ENCODE measurements at regions not wholly inside any gene's neighbourhood (a gene's known extent, or its start where the extent isn't known, plus 50 kb on each side); places are given as distances from the start of the nearest gene placed in this dataset.
"Not testable (repeated sequence)": the region's sequence is repeated elsewhere in the genome, so short reads cannot be mapped to it uniquely, and the experiment has no call there.

DNA sequence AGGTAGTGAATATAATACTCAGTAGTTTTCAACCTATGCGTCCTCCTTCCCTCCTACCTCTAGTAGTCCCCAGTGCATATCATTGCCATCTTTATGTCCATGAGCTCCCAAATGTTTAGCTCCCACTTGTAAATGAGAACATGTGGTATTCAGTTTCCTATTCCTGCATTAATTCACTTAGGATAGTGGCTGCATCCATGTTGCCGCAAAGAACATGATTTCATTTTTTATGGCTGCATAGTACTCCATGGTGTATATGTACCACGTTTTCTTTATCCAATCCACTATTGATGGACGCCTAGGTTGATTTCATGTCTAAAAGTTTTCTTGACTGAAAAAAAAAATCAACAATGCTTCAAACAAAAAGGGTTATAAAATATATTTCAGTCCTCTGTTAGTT lies 303.4 kb upstream of the SGCG start:
- Mint-ChIP-seq H3K27me3 (no peaks in the 10 kb centered on the region), H3K9me3 (peaks cover 10% of the 10 kb centered on the region), H3K27ac (no peak overlapping the region), H3K36me3 (ENCODE audit: low read depth) (no peaks in the 10 kb centered on the region), H3K4me1 (no peaks in the 10 kb centered on the region), H3K4me3 (no peak overlapping the region)
- intact Hi-C loops (cut with micrococcal nuclease) = no loop called here
- DNase-seq (no peak), ATAC-seq (ENCODE audit: low read depth) (no peak)
- POLR2A ChIA-PET = no interaction called here
- CTCF ChIA-PET = no interaction called here
- TF ChIP-seq, protein P1, sequence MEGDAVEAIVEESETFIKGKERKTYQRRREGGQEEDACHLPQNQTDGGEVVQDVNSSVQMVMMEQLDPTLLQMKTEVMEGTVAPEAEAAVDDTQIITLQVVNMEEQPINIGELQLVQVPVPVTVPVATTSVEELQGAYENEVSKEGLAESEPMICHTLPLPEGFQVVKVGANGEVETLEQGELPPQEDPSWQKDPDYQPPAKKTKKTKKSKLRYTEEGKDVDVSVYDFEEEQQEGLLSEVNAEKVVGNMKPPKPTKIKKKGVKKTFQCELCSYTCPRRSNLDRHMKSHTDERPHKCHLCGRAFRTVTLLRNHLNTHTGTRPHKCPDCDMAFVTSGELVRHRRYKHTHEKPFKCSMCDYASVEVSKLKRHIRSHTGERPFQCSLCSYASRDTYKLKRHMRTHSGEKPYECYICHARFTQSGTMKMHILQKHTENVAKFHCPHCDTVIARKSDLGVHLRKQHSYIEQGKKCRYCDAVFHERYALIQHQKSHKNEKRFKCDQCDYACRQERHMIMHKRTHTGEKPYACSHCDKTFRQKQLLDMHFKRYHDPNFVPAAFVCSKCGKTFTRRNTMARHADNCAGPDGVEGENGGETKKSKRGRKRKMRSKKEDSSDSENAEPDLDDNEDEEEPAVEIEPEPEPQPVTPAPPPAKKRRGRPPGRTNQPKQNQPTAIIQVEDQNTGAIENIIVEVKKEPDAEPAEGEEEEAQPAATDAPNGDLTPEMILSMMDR (IDR thresholded peaks at IDR 0.05) = no peak

DNA sequence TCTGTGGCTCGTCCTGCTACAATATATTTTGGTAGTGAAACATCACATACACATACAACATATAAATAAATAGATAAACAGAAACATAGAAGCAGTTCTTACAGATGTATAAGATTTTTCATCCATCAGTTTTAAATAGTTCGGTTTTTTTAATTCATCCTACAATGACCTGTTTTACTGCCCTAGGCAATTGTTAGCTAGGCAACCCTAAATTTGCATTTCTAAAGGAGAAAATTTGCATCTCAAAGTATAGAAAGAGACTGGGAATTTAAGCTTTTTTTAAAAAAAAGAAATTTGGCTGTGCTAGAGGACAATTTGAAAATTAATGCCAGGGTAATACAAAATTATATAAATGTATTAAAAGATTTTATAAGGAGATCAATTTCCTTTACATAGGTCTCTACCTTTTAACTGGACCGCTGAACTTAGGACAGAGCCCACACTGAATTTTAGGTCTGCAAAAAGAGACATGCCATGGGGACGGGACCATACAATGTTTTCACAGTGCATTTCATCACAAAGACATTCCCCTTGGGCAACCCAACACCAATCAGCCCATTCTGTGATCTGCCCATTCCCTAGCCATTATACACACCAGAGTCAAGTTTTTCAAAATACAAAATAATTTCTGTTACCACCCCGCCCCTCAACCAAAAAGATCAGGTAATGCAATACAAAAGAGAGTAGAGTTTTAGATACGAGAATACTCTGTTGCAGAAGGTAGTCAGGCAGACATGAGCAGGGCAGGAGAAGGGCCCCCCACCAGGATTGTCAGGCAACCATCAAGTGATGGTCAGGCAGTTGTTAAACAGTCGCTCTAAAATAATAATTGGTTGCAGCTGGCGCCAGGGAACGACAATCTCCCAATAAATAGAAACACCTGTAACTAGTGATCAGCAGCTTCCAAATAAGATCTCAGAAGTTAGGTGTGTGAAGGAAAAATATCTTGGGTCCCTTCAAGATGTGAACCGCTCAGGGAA lies 299.7 kb upstream of the SGCG start:
- CTCF ChIA-PET = no interaction called here
- Mint-ChIP-seq H3K27me3 (no peaks in the 10 kb centered on the region), H3K27ac (no peak overlapping the region), H3K36me3 (ENCODE audit: low read depth) (no peaks in the 10 kb centered on the region), H3K4me1 (peaks cover 3% of the 10 kb centered on the region), H3K4me3 (no peak overlapping the region), H3K9me3 (peaks cover 2% of the 10 kb centered on the region)
- DNase-seq (no peak), ATAC-seq (ENCODE audit: low read depth) (no peak)
- POLR2A ChIA-PET = no interaction called here
- intact Hi-C loops (cut with micrococcal nuclease) = no loop called here
- TF ChIP-seq, protein P1 (IDR thresholded peaks at IDR 0.05) = no peak

DNA sequence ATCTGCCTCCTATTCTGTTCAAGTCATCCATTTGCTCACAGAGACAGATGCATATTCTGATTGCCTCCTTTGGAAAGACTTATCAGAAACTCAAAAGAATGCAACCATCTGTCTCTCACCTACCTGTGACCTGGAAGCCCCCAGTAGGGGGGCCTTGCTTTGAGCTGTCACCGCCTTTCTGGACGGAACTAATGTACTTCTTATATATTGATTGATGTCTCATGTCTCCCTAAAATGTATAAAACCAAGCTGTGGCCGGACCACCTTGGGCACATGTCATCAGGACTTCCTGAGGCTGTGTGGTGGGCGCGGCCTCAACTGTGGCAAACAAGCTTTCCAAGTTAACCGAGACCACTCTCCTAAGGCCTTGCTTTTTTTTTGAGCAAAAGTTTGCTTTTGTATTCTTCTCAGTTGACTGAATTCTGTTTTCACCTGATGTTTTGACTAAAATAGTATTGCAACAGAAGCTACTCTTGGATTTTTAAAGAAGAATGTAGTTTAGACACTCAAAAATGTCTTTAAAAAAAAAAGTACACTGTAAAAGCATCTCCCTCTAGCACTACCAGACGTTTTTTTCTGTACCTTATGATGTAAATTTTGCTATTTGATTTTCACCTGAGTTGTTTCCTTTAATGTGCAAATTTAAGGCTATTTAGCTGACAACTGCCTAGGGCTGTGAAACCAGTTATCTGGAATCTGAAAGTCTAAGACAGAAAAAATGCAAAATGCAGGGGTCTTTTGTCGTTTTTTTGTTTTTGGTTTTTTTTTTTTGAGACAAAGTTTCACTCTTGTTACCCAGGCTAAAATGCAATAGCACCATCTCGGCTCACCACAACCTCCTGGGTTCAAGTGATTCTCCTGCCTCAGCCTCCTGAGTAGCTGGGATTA lies 298.8 kb upstream of the SGCG start:
- H3K4me1 Mint-ChIP-seq; DNase-seq; CTCF ChIA-PET; H3K27ac Mint-ChIP-seq; H3K27me3 Mint-ChIP-seq; ATAC-seq (ENCODE audit: low read depth); H3K4me3 Mint-ChIP-seq; intact Hi-C loops (cut with micrococcal nuclease); H3K36me3 Mint-ChIP-seq (ENCODE audit: low read depth); H3K9me3 Mint-ChIP-seq; POLR2A ChIA-PET: not testable (repeated sequence)

DNA sequence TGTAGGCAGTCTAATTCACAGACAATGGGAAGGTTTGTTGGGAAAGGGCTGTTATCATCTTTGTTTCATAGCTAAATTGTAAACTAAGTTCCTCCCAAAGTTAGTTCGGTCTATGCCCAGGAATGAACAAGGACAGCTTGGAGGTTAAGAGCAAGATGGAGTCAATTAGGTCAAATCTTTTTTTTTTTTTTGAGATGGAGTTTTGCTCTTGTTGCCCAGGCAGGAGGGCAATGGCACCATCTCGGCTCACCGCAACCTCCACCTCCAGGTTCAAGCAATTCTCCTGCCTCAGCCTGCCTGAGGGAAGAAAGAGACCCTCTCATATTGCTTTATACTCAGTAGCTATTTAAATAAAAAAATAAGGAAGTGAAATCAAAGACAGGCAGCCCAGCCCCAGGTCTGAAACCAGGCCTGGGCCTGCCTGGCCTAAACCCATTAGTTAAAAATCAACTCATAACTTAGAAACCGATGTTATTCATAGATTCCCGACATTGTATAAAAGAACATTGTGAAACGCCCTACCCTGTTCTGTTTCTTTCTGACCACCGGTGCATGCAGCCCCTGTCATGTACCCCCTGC lies 297.4 kb upstream of the SGCG start:
- TF ChIP-seq, protein P1 (IDR thresholded peaks at IDR 0.05) = no peak
- no peak for DNase-seq
- intact Hi-C loops (cut with micrococcal nuclease) = no loop called here
- ChIA-PET POLR2A (no interaction called here), CTCF (no interaction called here)
- Mint-ChIP-seq H3K9me3 (no peaks in the 10 kb centered on the region), H3K36me3 (ENCODE audit: low read depth) (no peaks in the 10 kb centered on the region), H3K27ac (no peak overlapping the region), H3K4me1 (peaks cover 3% of the 10 kb centered on the region), H3K27me3 (no peaks in the 10 kb centered on the region), H3K4me3 (no peak overlapping the region)
- no peak for ATAC-seq (ENCODE audit: low read depth)

DNA sequence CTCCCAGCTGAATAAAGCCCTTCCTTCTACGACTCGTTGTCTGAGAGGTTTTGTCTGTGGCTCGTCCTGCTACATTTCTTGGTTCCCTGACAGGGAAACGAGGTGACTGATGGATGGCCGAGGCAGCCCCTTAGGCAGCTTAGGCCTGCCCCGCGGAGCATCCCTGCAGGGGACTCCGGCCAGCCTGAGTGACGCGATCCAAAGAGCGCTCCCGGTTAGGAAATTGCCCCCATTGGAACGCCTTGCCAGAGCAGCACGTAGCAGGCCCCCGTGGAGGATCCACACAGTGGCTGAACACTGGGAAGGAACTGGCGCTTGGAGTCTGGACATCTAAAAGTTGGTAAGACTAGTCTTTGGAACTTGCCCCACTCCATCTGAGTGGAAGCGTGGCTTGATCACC lies 296.8 kb upstream of the SGCG start:
- H3K27me3 Mint-ChIP-seq = no peaks in the 10 kb centered on the region
- DNase-seq (no peak), ATAC-seq (ENCODE audit: low read depth) (no peak)
- no peaks in the 10 kb centered on the region for H3K36me3 Mint-ChIP-seq (ENCODE audit: low read depth)
- POLR2A ChIA-PET = no interaction called here
- no peak overlapping the region for H3K27ac Mint-ChIP-seq
- H3K9me3 Mint-ChIP-seq = no peaks in the 10 kb centered on the region
- CTCF ChIA-PET = no interaction called here
- TF ChIP-seq, protein P1 (IDR thresholded peaks at IDR 0.05) = no peak
- intact Hi-C loops (cut with micrococcal nuclease) = no loop called here
- peaks cover 3% of the 10 kb centered on the region for H3K4me1 Mint-ChIP-seq
- no peak overlapping the region for H3K4me3 Mint-ChIP-seq

DNA sequence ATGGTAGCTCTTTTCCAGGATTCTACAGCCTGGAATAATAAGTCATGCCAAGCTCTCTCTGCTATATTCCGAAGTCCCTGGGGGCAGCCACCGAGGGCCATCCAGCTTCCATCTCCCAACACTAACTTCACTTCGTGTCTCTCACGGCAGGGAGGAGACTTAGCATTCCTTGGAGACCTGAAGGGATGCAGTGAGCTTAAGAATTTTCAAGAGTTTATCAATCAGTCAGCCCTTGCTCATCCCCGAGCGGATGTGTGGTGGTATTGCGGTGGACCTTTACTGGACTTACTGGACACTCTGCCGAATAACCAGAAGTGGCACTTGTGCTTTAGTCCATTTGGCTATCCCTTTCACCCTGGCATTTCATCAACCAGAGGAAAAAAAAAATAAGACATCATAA lies 294.7 kb upstream of the SGCG start:
- H3K4me1 Mint-ChIP-seq; POLR2A ChIA-PET; ATAC-seq (ENCODE audit: low read depth); H3K36me3 Mint-ChIP-seq (ENCODE audit: low read depth); H3K27ac Mint-ChIP-seq; intact Hi-C loops (cut with micrococcal nuclease); CTCF ChIA-PET; H3K9me3 Mint-ChIP-seq; H3K4me3 Mint-ChIP-seq; DNase-seq; H3K27me3 Mint-ChIP-seq: not testable (repeated sequence)

DNA sequence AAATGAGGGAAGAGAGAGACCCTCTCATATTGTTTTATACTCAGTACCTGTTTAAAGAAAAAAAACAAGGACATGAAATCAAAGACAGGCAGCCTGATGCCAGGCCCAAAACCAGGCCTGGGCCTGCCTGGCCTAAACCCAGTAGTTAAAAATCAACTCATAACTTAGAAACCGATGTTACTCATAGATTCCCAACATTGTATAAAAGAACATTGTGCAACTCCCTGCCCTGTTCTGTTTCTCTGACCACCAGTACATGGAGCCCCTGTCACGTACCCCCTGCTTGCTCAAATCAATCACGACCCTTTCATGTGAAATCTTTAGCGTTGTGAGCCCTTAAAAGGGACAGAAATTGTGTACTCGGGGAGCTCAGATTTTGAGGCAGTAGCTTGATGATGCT lies 291.4 kb upstream of the SGCG start:
- DNase-seq; CTCF ChIA-PET; POLR2A ChIA-PET; H3K27me3 Mint-ChIP-seq; ATAC-seq (ENCODE audit: low read depth); H3K9me3 Mint-ChIP-seq; H3K4me3 Mint-ChIP-seq; H3K27ac Mint-ChIP-seq; H3K36me3 Mint-ChIP-seq (ENCODE audit: low read depth); intact Hi-C loops (cut with micrococcal nuclease); H3K4me1 Mint-ChIP-seq: not testable (repeated sequence)
